Smooth muscle cell (in vitro differentiated cells): ENCODE measurements at regions not wholly inside any gene's neighbourhood (a gene's known extent, or its start where the extent isn't known, plus 50 kb on each side); places are given as distances from the start of the nearest gene placed in this dataset.

Source experiments
- DNase-seq: peaks from one replicate; lab custom pipeline; 2025; ENCODE audit not compliant: unreplicated experiment; lab: John Stamatoyannopoulos, UW
- H2AFZ ChIP-seq: fragments of 200-600 bp; sonication (generic); 2 replicates; pipeline ENCODE4 v1.6.0; 2016; ENCODE audit warnings: antibody characterized with exemption, low read depth, mild to moderate bottlenecking
- H3F3A ChIP-seq: fragments of 200-600 bp; sonication (generic); 2 replicates; pipeline ENCODE4 v1.6.0; 2017; ENCODE audit warnings: antibody characterized with exemption, low read depth
- H3K27ac ChIP-seq: fragments of 200-600 bp; sonication (generic); 2 replicates; pipeline ENCODE4 v1.5.1; 2016; ENCODE audit warnings: low read depth, mild to moderate bottlenecking
- H3K27me3 ChIP-seq: fragments of 200-600 bp; sonication (generic); 2 replicates; pipeline ENCODE4 v1.6.1; 2016; ENCODE audit warnings: low read depth, mild to moderate bottlenecking
- H3K36me3 ChIP-seq: fragments of 200-600 bp; sonication (generic); 2 replicates; pipeline ENCODE4 v1.5.1; 2016; ENCODE audit warnings: low read depth
- H3K4me1 ChIP-seq: fragments of 200-600 bp; sonication (generic); 2 replicates; pipeline ENCODE4 v1.5.1; 2016; ENCODE audit warnings: low read depth
- H3K4me2 ChIP-seq: fragments of 200-600 bp; sonication (generic); 2 replicates; pipeline ENCODE4 v1.6.0; 2016; ENCODE audit warnings: mild to moderate bottlenecking
- H3K4me3 ChIP-seq: fragments of 200-600 bp; sonication (generic); 2 replicates; pipeline ENCODE4 v1.5.1; 2016; ENCODE audit warnings: mild to moderate bottlenecking
- H3K79me2 ChIP-seq: fragments of 200-600 bp; sonication (generic); 2 replicates; pipeline ENCODE4 v1.6.0; 2016; ENCODE audit warnings: low read depth, mild to moderate bottlenecking
- H3K9ac ChIP-seq: fragments of 200-600 bp; sonication (generic); 2 replicates; pipeline ENCODE4 v1.6.0; 2016; ENCODE audit warnings: low read depth
- H3K9me3 ChIP-seq: fragments of 200-600 bp; sonication (generic); replicated peaks from 2 replicates; pipeline ENCODE4 v1.5.1; 2016; ENCODE audit warnings: low read depth
- H4K20me1 ChIP-seq: fragments of 200-600 bp; sonication (generic); 2 replicates; pipeline ENCODE4 v1.6.0; 2016; ENCODE audit warnings: low read depth
- WGBS: methylation state at CpG from one replicate; pipeline ENCODE4 v1.1.7; 2016; ENCODE audit warnings: low lambda C conversion rate; 5-methylcytosine and 5-hydroxymethylcytosine counted together
- TF ChIP-seq, protein P1 (sequence below): fragments of 200-600 bp; sonication (generic); IDR thresholded peaks from 2 replicates; pipeline ENCODE4 v1.5.1; 2017; ENCODE audit warnings: borderline replicate concordance, mild to moderate bottlenecking, antibody characterized with exemption; ENCODE audit not compliant: insufficient read depth, poor library complexity, severe bottlenecking

DNA sequence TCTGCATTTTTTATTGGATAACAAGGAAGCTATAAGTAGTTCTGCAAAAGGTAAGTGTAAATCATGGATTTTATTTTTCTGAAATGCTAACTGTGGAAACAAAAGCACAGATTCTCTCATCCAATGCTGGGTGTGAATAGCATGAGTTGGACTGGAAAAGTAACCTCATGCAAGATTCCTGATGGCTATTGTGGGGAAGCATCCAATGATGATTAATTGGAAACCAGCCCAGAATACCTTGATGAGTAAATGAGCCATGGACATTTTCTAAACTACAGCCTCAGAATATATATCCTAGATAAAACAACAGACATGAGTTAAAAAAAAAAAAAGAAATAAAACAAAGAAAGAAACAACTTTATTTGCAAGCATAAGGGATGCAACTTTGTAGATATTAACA lies 934.6 kb downstream of the CCSER2 start:
- H3K9ac ChIP-seq = no peak overlapping the region
- H3K36me3 ChIP-seq = no peaks in the 10 kb centered on the region
- H3K9me3 ChIP-seq = no peaks in the 10 kb centered on the region
- H3K27ac ChIP-seq = no peak overlapping the region
- H3K4me2 ChIP-seq = no peak overlapping the region
- H3K27me3 ChIP-seq = no peaks in the 10 kb centered on the region
- no peak overlapping the region for H2AFZ ChIP-seq
- H3K79me2 ChIP-seq = no peaks in the 10 kb centered on the region
- no peak overlapping the region for H3K4me3 ChIP-seq
- H4K20me1 ChIP-seq = no peaks in the 10 kb centered on the region
- no peaks in the 10 kb centered on the region for H3F3A ChIP-seq
- TF ChIP-seq, protein P1, sequence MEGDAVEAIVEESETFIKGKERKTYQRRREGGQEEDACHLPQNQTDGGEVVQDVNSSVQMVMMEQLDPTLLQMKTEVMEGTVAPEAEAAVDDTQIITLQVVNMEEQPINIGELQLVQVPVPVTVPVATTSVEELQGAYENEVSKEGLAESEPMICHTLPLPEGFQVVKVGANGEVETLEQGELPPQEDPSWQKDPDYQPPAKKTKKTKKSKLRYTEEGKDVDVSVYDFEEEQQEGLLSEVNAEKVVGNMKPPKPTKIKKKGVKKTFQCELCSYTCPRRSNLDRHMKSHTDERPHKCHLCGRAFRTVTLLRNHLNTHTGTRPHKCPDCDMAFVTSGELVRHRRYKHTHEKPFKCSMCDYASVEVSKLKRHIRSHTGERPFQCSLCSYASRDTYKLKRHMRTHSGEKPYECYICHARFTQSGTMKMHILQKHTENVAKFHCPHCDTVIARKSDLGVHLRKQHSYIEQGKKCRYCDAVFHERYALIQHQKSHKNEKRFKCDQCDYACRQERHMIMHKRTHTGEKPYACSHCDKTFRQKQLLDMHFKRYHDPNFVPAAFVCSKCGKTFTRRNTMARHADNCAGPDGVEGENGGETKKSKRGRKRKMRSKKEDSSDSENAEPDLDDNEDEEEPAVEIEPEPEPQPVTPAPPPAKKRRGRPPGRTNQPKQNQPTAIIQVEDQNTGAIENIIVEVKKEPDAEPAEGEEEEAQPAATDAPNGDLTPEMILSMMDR = no peak
- DNase-seq = no peak
- H3K4me1 ChIP-seq = no peaks in the 10 kb centered on the region

GRCh38 chr10:85265121-85265520 lies 936.7 kb downstream of the CCSER2 start:
- H3K36me3 ChIP-seq = no peaks in the 10 kb centered on the region
- TF ChIP-seq, protein P1 = no peak
- H3K4me3 ChIP-seq = no peak overlapping the region
- no peaks in the 10 kb centered on the region for H3K79me2 ChIP-seq
- no peaks in the 10 kb centered on the region for H3K27me3 ChIP-seq
- no peak for DNase-seq
- H4K20me1 ChIP-seq = no peaks in the 10 kb centered on the region
- no peak overlapping the region for H2AFZ ChIP-seq
- H3K4me2 ChIP-seq = no peak overlapping the region
- no peak overlapping the region for H3K9ac ChIP-seq
- H3K27ac ChIP-seq = no peak overlapping the region
- no peaks in the 10 kb centered on the region for H3K4me1 ChIP-seq
- H3K9me3 ChIP-seq = no peaks in the 10 kb centered on the region
- no peaks in the 10 kb centered on the region for H3F3A ChIP-seq

GRCh38 chr10:85266808-85267207 lies 938.4 kb downstream of the CCSER2 start:
- H3F3A ChIP-seq = no peaks in the 10 kb centered on the region
- no peaks in the 10 kb centered on the region for H3K79me2 ChIP-seq
- H3K27me3 ChIP-seq = no peaks in the 10 kb centered on the region
- 97% methylated on average over 1 of the region's 1 CpG for WGBS
- no peak overlapping the region for H3K4me3 ChIP-seq
- no peak overlapping the region for H3K9ac ChIP-seq
- no peak overlapping the region for H2AFZ ChIP-seq
- TF ChIP-seq, protein P1 = no peak
- H3K4me1 ChIP-seq = no peaks in the 10 kb centered on the region
- no peak overlapping the region for H3K27ac ChIP-seq
- no peaks in the 10 kb centered on the region for H4K20me1 ChIP-seq
- no peak for DNase-seq
- H3K4me2 ChIP-seq = no peak overlapping the region
- H3K9me3 ChIP-seq = no peaks in the 10 kb centered on the region
- H3K36me3 ChIP-seq = no peaks in the 10 kb centered on the region

GRCh38 chr10:85280014-85280413 lies 951.6 kb downstream of the CCSER2 start:
- TF ChIP-seq, protein P1 = no peak
- no peaks in the 10 kb centered on the region for H3K4me1 ChIP-seq
- no peak overlapping the region for H3K4me3 ChIP-seq
- no peak overlapping the region for H3K4me2 ChIP-seq
- no peak overlapping the region for H3K9ac ChIP-seq
- no peak for DNase-seq
- no peaks in the 10 kb centered on the region for H3K79me2 ChIP-seq
- no peaks in the 10 kb centered on the region for H3F3A ChIP-seq
- no peaks in the 10 kb centered on the region for H3K9me3 ChIP-seq
- no peaks in the 10 kb centered on the region for H4K20me1 ChIP-seq
- H2AFZ ChIP-seq = no peak overlapping the region
- WGBS = 41% methylated on average over 4 of the region's 4 CpGs
- no peak overlapping the region for H3K27ac ChIP-seq
- H3K36me3 ChIP-seq = no peaks in the 10 kb centered on the region
- H3K27me3 ChIP-seq = no peaks in the 10 kb centered on the region
